ENCODE measurements at regions not wholly inside any gene's neighbourhood (a gene's known extent, or its start where the extent isn't known, plus 50 kb on each side); places are given as distances from the start of the nearest gene placed in this dataset.

DNA sequence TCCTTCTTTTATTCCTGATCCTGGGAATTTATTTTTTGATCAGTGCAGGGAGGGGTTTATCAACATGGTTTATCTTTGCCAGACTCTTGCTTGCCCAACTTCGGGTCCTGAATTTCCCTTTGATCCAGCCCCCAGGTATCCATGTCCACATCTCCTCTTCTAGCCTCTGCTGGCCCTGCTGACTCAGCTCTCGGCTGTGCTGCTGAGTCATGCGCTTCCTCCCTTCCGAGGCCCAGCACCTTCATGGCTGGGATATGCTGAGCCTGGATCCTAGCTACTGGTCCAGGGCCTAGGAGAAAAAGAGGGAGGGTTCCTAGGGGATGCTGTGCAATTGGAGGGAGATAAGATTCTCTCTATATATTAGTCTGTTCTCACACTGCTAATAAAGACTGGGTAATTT is 380.7 kb upstream of the SHH start:
- no peaks in the 10 kb centered on the region for H3K9me3 ChIP-seq (ENCODE audit: low read depth, low read length)

DNA sequence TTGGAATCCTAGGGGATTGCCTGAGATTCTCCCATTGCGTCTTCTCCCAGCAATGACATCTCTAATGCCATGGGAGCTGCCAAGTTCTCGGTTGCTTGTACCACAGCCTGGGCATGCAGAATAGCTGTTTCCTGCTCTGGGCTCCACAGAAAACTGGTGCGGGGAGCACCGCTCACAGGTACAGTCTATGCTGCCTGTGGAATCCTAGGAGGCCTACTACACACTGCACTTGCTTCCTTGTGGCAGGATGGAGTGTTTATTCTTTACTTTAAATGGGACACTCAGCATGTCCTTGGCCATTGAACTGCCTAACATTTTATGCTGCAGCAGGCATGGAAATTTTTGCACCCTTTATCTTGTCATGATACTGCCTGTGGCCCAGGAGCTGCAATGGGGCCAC is 378.8 kb upstream of the SHH start:
- TF ChIP-seq, protein P1, sequence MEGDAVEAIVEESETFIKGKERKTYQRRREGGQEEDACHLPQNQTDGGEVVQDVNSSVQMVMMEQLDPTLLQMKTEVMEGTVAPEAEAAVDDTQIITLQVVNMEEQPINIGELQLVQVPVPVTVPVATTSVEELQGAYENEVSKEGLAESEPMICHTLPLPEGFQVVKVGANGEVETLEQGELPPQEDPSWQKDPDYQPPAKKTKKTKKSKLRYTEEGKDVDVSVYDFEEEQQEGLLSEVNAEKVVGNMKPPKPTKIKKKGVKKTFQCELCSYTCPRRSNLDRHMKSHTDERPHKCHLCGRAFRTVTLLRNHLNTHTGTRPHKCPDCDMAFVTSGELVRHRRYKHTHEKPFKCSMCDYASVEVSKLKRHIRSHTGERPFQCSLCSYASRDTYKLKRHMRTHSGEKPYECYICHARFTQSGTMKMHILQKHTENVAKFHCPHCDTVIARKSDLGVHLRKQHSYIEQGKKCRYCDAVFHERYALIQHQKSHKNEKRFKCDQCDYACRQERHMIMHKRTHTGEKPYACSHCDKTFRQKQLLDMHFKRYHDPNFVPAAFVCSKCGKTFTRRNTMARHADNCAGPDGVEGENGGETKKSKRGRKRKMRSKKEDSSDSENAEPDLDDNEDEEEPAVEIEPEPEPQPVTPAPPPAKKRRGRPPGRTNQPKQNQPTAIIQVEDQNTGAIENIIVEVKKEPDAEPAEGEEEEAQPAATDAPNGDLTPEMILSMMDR (IDR thresholded peaks at IDR 0.05; ENCODE audit: extremely low read depth, low read depth, low read length), result no peak
- Histone ChIP-seq H3K27me3 (ENCODE audit: insufficient read depth, low read length) (no peaks in the 10 kb centered on the region), H3K4me2 (ENCODE audit: insufficient read depth, low read length) (no peak overlapping the region), H3K9me3 (ENCODE audit: low read depth, low read length) (no peaks in the 10 kb centered on the region), H3K79me2 (ENCODE audit: insufficient read depth, low read length) (no peaks in the 10 kb centered on the region), H3K36me3 (ENCODE audit: insufficient read depth, low read length) (no peaks in the 10 kb centered on the region), H3K4me3 (ENCODE audit: insufficient read depth, low read length) (no peak overlapping the region), H3K4me1 (ENCODE audit: insufficient read depth, low read length) (no peaks in the 10 kb centered on the region), H3K27ac (ENCODE audit: low read depth, low read length) (no peak overlapping the region), H4K20me1 (ENCODE audit: insufficient read depth, low read length) (no peaks in the 10 kb centered on the region), H2AFZ (ENCODE audit: low read length) (no peak overlapping the region)
- no peak for DNase-seq (ENCODE audit: insufficient read length, low spot score, missing footprints)

More for the DNA sequence above, 380.7 kb upstream of the SHH start:
- H3K4me3 ChIP-seq (ENCODE audit: insufficient read depth, low read length), result no peak overlapping the region
- H4K20me1 ChIP-seq (ENCODE audit: insufficient read depth, low read length), result no peaks in the 10 kb centered on the region
- no peak for DNase-seq (ENCODE audit: insufficient read length, low spot score, missing footprints)
- H3K79me2 ChIP-seq (ENCODE audit: insufficient read depth, low read length), result no peaks in the 10 kb centered on the region
- no peak overlapping the region for H3K4me2 ChIP-seq (ENCODE audit: insufficient read depth, low read length)
- TF ChIP-seq, protein P1 (IDR thresholded peaks at IDR 0.05; ENCODE audit: extremely low read depth, low read depth, low read length), result no peak
- no peaks in the 10 kb centered on the region for H3K36me3 ChIP-seq (ENCODE audit: insufficient read depth, low read length)
- no peaks in the 10 kb centered on the region for H3K27me3 ChIP-seq (ENCODE audit: insufficient read depth, low read length)
- no peak overlapping the region for H3K27ac ChIP-seq (ENCODE audit: low read depth, low read length)
- no peak overlapping the region for H2AFZ ChIP-seq (ENCODE audit: low read length)
- no peaks in the 10 kb centered on the region for H3K4me1 ChIP-seq (ENCODE audit: insufficient read depth, low read length)

DNA sequence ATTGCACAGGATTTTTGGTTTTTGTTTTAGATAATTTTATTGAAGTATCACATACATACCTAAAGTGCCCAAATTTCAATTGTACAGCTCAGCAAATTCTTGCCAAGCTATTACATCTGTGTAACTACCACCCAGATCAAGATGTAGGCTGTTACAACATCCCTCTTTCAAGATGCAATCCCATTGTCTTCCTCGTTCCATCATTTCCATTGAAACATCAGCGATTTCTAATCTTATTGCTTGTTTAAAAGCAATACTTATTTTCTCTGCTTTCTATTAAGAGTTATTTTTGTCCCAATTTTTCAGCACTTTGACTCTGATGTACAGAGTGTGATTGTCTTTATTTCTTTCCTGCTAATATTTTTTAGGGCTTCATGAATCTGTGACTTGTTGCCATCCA is 372.8 kb upstream of the SHH start:
- Histone ChIP-seq H3K27ac (ENCODE audit: low read depth, low read length) (no peak overlapping the region), H3K27me3 (ENCODE audit: insufficient read depth, low read length) (no peaks in the 10 kb centered on the region), H3K4me3 (ENCODE audit: insufficient read depth, low read length) (no peak overlapping the region), H3K36me3 (ENCODE audit: insufficient read depth, low read length) (no peaks in the 10 kb centered on the region), H3K4me2 (ENCODE audit: insufficient read depth, low read length) (no peak overlapping the region), H3K9me3 (ENCODE audit: low read depth, low read length) (no peaks in the 10 kb centered on the region), H2AFZ (ENCODE audit: low read length) (no peak overlapping the region), H4K20me1 (ENCODE audit: insufficient read depth, low read length) (no peaks in the 10 kb centered on the region), H3K79me2 (ENCODE audit: insufficient read depth, low read length) (no peaks in the 10 kb centered on the region), H3K4me1 (ENCODE audit: insufficient read depth, low read length) (no peaks in the 10 kb centered on the region)
- DNase-seq (ENCODE audit: insufficient read length, low spot score, missing footprints), result no peak
- TF ChIP-seq, protein P1 (IDR thresholded peaks at IDR 0.05; ENCODE audit: extremely low read depth, low read depth, low read length), result no peak

DNA sequence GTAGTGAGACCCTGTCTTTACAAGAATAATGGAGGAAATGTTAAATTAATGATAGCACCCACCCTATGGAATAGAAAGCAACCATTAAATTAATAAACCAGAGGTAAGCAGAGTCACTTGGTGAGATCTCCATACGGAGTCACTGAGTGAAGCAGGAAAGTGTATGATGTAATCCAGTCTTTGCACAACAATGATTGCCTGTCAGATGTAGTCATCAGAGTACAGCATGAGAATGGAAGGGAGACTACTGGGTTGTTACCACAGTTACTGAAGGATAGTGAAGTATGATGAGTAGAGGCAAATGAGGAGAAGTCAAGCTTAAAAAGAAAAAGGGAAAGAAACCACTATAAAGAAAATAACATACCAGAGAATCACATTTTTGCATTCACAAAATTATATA is 371.9 kb upstream of the SHH start:
- no peaks in the 10 kb centered on the region for H4K20me1 ChIP-seq (ENCODE audit: insufficient read depth, low read length)
- no peak for DNase-seq (ENCODE audit: insufficient read length, low spot score, missing footprints)
- no peaks in the 10 kb centered on the region for H3K4me1 ChIP-seq (ENCODE audit: insufficient read depth, low read length)
- H3K27ac ChIP-seq (ENCODE audit: low read depth, low read length), result no peak overlapping the region
- no peaks in the 10 kb centered on the region for H3K79me2 ChIP-seq (ENCODE audit: insufficient read depth, low read length)
- H3K4me2 ChIP-seq (ENCODE audit: insufficient read depth, low read length), result no peak overlapping the region
- H3K27me3 ChIP-seq (ENCODE audit: insufficient read depth, low read length), result no peaks in the 10 kb centered on the region
- TF ChIP-seq, protein P1 (IDR thresholded peaks at IDR 0.05; ENCODE audit: extremely low read depth, low read depth, low read length), result no peak
- H3K36me3 ChIP-seq (ENCODE audit: insufficient read depth, low read length), result no peaks in the 10 kb centered on the region
- H2AFZ ChIP-seq (ENCODE audit: low read length), result no peak overlapping the region
- H3K9me3 ChIP-seq (ENCODE audit: low read depth, low read length), result no peaks in the 10 kb centered on the region
- no peak overlapping the region for H3K4me3 ChIP-seq (ENCODE audit: insufficient read depth, low read length)

Measured in osteoblast (primary cell).